Natural killer cell (primary cell): ENCODE measurements at regions not wholly inside any gene's neighbourhood (a gene's known extent, or its start where the extent isn't known, plus 50 kb on each side); places are given as distances from the start of the nearest gene placed in this dataset.

Experiments
- ATAC-seq, 3 donors: fragments of 150-1000 bp in 2 of 3; fragments of 200-7000 bp in 1 of 3; cut with Tn5 transposase; 1 replicate in 1 of 3; 2 replicates in 2 of 3; pipeline ENCODE4 v1.10.0; 2021; ENCODE audit warnings: mild to moderate bottlenecking in 2 of 3, moderate library complexity in 2 of 3
- DNase-seq, 2 donors: peaks; one replicate each; pipeline versions ENCODE4 v3.0.0 to v3.0.0-alpha.2; 2013 to 2021; ENCODE audit warnings: mixed read lengths in 1 of 2
- H3K27ac ChIP-seq: one replicate; pipeline ENCODE4 v1.5.1; 2013; ENCODE audit warnings: mild to moderate bottlenecking, low read length
- H3K27me3 ChIP-seq: one replicate; pipeline ENCODE4 v1.6.1; 2013; ENCODE audit warnings: low read length; ENCODE audit not compliant: control insufficient read depth, insufficient read depth
- H3K36me3 ChIP-seq: one replicate; pipeline ENCODE4 v1.6.1; 2013; ENCODE audit warnings: low read length; ENCODE audit not compliant: control insufficient read depth, insufficient read depth
- H3K4me1 ChIP-seq: one replicate; pipeline ENCODE4 v1.6.1; 2013; ENCODE audit warnings: low read length; ENCODE audit not compliant: control insufficient read depth, insufficient read depth
- H3K4me3 ChIP-seq: one replicate; pipeline ENCODE4 v1.5.1; 2013; ENCODE audit warnings: low read length
- H3K9me3 ChIP-seq: one replicate; pipeline ENCODE4 v1.6.1; 2013; ENCODE audit warnings: low read length; ENCODE audit not compliant: control insufficient read depth, insufficient read depth
- H3K27ac Mint-ChIP-seq, 2 donors: one replicate each; pipeline ENCODE4 v1.8.0; 2022; ENCODE audit warnings: mild to moderate bottlenecking in 2 of 2, mixed read lengths in 2 of 2, moderate library complexity in 1 of 2
- H3K27me3 Mint-ChIP-seq, 2 donors: one replicate each; pipeline ENCODE4 v1.8.0; 2022; ENCODE audit warnings: low read depth in 2 of 2, mixed read lengths in 2 of 2
- H3K36me3 Mint-ChIP-seq: one replicate; pipeline ENCODE4 v1.8.0; 2022; ENCODE audit warnings: mixed read lengths
- H3K4me1 Mint-ChIP-seq, 2 donors: one replicate each; pipeline ENCODE4 v1.8.0; 2022; ENCODE audit warnings: mixed read lengths in 2 of 2
- H3K4me3 Mint-ChIP-seq: one replicate; pipeline ENCODE4 v1.8.0; 2022; ENCODE audit warnings: mild to moderate bottlenecking, moderate library complexity, mixed read lengths
- H3K9me3 Mint-ChIP-seq, 2 donors: one replicate each; pipeline ENCODE4 v1.8.0; 2022; ENCODE audit warnings: mixed read lengths in 2 of 2
- WGBS: methylation state at CpG from one replicate; pipeline ENCODE4 v1.1.7; 2013; ENCODE audit warnings: missing lambda C conversion rate; ENCODE audit not compliant: insufficient coverage; 5-methylcytosine and 5-hydroxymethylcytosine counted together
- intact Hi-C: fragments of 100-400 bp; cut with micrococcal nuclease; formaldehyde crosslinking; loops from one replicate; pipeline ENCODE4 v1.14.2; 2022
- TF ChIP-seq, protein P1 (sequence below): fragments of 200-600 bp; IDR thresholded peaks from one replicate; pipeline ENCODE4 v1.8.0; 2022; ENCODE audit warnings: antibody characterized with exemption

DNA sequence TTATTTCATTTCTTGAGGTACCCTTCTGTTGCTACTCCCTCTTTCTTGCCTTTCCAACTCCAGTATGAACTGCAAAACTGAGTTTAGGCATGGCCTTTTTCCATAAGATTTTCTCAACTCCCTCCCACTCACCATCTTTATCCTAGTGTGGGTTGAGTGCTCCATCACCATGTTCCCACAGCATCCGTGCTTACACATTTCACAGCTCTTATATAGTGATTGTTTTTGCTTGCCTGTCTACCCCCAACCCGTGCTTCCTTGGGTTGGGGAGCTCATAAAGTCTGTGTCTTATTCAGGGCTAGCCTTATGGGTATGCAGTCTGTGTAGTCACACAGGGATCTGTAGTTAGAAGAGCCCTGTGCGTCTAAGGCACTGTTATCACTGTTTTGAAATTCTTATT is 68.2 kb upstream of the CCDC190 start:
- no peaks in the 10 kb centered on the region for H3K9me3 ChIP-seq
- H3K9me3 Mint-ChIP-seq = no peaks in the 10 kb centered on the region
- TF ChIP-seq, protein P1, sequence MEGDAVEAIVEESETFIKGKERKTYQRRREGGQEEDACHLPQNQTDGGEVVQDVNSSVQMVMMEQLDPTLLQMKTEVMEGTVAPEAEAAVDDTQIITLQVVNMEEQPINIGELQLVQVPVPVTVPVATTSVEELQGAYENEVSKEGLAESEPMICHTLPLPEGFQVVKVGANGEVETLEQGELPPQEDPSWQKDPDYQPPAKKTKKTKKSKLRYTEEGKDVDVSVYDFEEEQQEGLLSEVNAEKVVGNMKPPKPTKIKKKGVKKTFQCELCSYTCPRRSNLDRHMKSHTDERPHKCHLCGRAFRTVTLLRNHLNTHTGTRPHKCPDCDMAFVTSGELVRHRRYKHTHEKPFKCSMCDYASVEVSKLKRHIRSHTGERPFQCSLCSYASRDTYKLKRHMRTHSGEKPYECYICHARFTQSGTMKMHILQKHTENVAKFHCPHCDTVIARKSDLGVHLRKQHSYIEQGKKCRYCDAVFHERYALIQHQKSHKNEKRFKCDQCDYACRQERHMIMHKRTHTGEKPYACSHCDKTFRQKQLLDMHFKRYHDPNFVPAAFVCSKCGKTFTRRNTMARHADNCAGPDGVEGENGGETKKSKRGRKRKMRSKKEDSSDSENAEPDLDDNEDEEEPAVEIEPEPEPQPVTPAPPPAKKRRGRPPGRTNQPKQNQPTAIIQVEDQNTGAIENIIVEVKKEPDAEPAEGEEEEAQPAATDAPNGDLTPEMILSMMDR = no peak
- no peaks in the 10 kb centered on the region for H3K36me3 Mint-ChIP-seq
- no peak for DNase-seq
- H3K27me3 Mint-ChIP-seq = peaks cover 24 to 29% of the 10 kb centered on the region in 2 donors
- 63% methylated on average over 1 of the region's 3 CpGs for WGBS
- H3K4me3 Mint-ChIP-seq = no peak overlapping the region
- H3K4me1 ChIP-seq = no peaks in the 10 kb centered on the region
- H3K4me3 ChIP-seq = no peak overlapping the region
- H3K27me3 ChIP-seq = no peaks in the 10 kb centered on the region
- no peak overlapping the region for H3K27ac ChIP-seq
- intact Hi-C loops = no loop called here
- no peaks in the 10 kb centered on the region for H3K36me3 ChIP-seq
- H3K27ac Mint-ChIP-seq = no peak overlapping the region
- ATAC-seq = no peak
- no peaks in the 10 kb centered on the region for H3K4me1 Mint-ChIP-seq

DNA sequence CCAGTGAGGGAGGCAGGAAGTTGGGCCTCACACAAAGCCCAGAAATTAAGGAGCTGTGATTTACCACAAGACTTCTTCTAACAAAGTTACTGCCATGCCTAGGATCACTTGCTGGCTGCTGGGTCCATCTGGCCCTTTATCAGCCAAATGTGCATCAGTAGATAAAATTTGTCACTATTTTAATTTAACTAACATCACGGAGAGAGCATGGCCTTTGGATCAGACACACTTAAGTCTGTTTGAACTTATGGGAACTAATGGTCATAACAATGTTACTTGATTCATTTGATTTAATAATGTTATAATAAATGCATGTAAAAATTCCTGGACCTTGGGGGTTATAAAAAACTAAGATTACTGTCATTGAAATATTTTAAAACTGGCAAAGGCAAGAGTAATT is 67.2 kb upstream of the CCDC190 start:
- ATAC-seq = no peak

DNA sequence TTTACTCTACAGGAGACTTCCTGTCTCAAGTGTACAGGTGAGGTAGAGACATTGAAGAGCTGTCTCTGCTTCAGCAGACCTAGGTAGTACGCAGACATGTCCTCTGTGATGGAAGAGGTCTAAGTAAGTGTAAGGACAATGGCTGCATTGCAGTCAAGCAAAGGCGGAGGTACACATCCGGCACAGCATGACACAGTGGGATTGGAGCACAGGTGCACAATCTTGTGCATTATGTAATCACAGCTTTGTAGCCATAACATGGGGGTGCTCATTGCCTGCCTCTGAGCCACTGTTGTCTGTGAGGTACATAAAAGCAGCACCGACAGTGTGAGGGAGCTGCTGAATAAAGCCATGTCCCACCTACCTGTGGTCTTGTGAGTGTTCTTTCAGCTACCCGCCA is 66.4 kb upstream of the CCDC190 start:
- Mint-ChIP-seq H3K4me3 (no peak overlapping the region), H3K36me3 (no peaks in the 10 kb centered on the region), H3K9me3 (no peaks in the 10 kb centered on the region), H3K27ac (no peak overlapping the region), H3K27me3 (peaks cover 22 to 39% of the 10 kb centered on the region in 2 donors), H3K4me1 (no peaks in the 10 kb centered on the region)
- 90% methylated on average over 5 of the region's 5 CpGs for WGBS
- ATAC-seq = no peak
- Histone ChIP-seq H3K4me3 (no peak overlapping the region), H3K27me3 (no peaks in the 10 kb centered on the region), H3K9me3 (no peaks in the 10 kb centered on the region), H3K4me1 (no peaks in the 10 kb centered on the region), H3K27ac (no peak overlapping the region), H3K36me3 (no peaks in the 10 kb centered on the region)
- TF ChIP-seq, protein P1 = no peak
- no peak for DNase-seq
- intact Hi-C loops = no loop called here

More for the DNA sequence above, 67.2 kb upstream of the CCDC190 start:
- H3K36me3 ChIP-seq = no peaks in the 10 kb centered on the region
- Mint-ChIP-seq H3K27me3 (peaks cover 24 to 36% of the 10 kb centered on the region in 2 donors), H3K4me3 (no peak overlapping the region), H3K27ac (no peak overlapping the region), H3K4me1 (no peaks in the 10 kb centered on the region), H3K9me3 (no peaks in the 10 kb centered on the region), H3K36me3 (no peaks in the 10 kb centered on the region)
- H3K4me3 ChIP-seq = no peak overlapping the region
- no peaks in the 10 kb centered on the region for H3K27me3 ChIP-seq
- H3K27ac ChIP-seq = no peak overlapping the region
- no peak for DNase-seq
- no CpG with 5 or more reads among the region's 1 CpG for WGBS
- intact Hi-C loops = no loop called here
- no peaks in the 10 kb centered on the region for H3K9me3 ChIP-seq
- TF ChIP-seq, protein P1 = no peak
- H3K4me1 ChIP-seq = no peaks in the 10 kb centered on the region

DNA sequence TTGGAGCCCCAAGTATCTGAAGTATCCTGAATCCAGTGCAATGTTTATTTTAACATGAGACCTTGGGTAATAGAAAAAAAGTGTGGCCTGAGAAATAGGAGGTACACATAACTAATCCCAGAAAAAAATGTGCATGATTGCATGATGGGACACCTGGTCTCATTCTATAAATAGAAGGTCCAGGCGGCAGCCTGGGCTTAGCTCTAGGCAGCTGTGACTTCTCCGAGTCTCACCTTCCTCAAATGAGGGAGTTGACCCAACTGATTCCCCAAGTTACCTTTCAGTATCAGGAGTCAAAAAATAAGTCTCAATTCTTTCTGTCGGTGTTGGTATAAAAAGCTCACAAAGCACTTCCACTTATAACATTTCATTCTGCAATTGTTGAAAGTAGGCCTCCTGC is 65.9 kb upstream of the CCDC190 start:
- Mint-ChIP-seq H3K4me3 (no peak overlapping the region), H3K9me3 (no peaks in the 10 kb centered on the region), H3K27ac (no peak overlapping the region), H3K36me3 (no peaks in the 10 kb centered on the region), H3K4me1 (no peaks in the 10 kb centered on the region), H3K27me3 (peaks cover 22 to 44% of the 10 kb centered on the region in 2 donors)
- no peak overlapping the region for H3K4me3 ChIP-seq
- no peaks in the 10 kb centered on the region for H3K4me1 ChIP-seq
- no peaks in the 10 kb centered on the region for H3K36me3 ChIP-seq
- intact Hi-C loops = no loop called here
- H3K9me3 ChIP-seq = no peaks in the 10 kb centered on the region
- no peak overlapping the region for H3K27ac ChIP-seq
- TF ChIP-seq, protein P1 = no peak
- WGBS = 85% methylated on average over 3 of the region's 3 CpGs
- no peaks in the 10 kb centered on the region for H3K27me3 ChIP-seq
- no peak for DNase-seq
- no peak for ATAC-seq
